Adipocyte (in vitro differentiated cells): ENCODE measurements at regions not wholly inside any gene's neighbourhood (a gene's known extent, or its start where the extent isn't known, plus 50 kb on each side); places are given as distances from the start of the nearest gene placed in this dataset.
A peak's percentile ranks its signal among the peaks of the same experiment; 100 is the strongest.

Experiments
- DNase-seq: peaks from one replicate; pipeline ENCODE4 v3.0.0-alpha.2; 2015; ENCODE audit warnings: low read depth
- H3K27me3 ChIP-seq: replicated peaks from 2 replicates; pipeline ENCODE4 v1.7.0; 2013; ENCODE audit warnings: mild to moderate bottlenecking, low read length, moderate library complexity; ENCODE audit not compliant: control insufficient read depth, insufficient read depth
- H3K36me3 ChIP-seq: 2 replicates; pipeline ENCODE4 v1.7.0; 2013; ENCODE audit warnings: low read length, mild to moderate bottlenecking, moderate library complexity; ENCODE audit not compliant: control insufficient read depth, insufficient read depth, severe bottlenecking
- H3K4me1 ChIP-seq: 2 replicates; pipeline ENCODE4 v1.7.0; 2013; ENCODE audit warnings: mild to moderate bottlenecking, low read length, moderate library complexity; ENCODE audit not compliant: control insufficient read depth, insufficient read depth
- H3K4me3 ChIP-seq: 2 replicates; pipeline ENCODE4 v1.7.0; 2013; ENCODE audit warnings: mild to moderate bottlenecking, low read length, moderate library complexity
- H3K9ac ChIP-seq: 2 replicates; pipeline ENCODE4 v1.7.0; 2013; ENCODE audit warnings: mild to moderate bottlenecking, low read length, moderate library complexity
- H3K9me3 ChIP-seq: 2 replicates; pipeline ENCODE4 v1.7.0; 2013; ENCODE audit warnings: mild to moderate bottlenecking, low read length, moderate library complexity; ENCODE audit not compliant: control insufficient read depth

GRCh38 chr3:148083526-148084182 is 614.0 kb upstream of the AGTR1 start:
- Histone ChIP-seq H3K9ac (no peak overlapping the region), H3K36me3 (no peaks in the 10 kb centered on the region), H3K4me1 (peaks cover 6% of the 10 kb centered on the region), H3K4me3 (no peak overlapping the region), H3K27me3 (no peaks in the 10 kb centered on the region), H3K9me3 (no peaks in the 10 kb centered on the region)
- no peak for DNase-seq

GRCh38 chr3:148084931-148085330 is 612.8 kb upstream of the AGTR1 start:
- no peaks in the 10 kb centered on the region for H3K4me1 ChIP-seq

GRCh38 chr3:148087601-148088371 is 609.9 kb upstream of the AGTR1 start:
- no peaks in the 10 kb centered on the region for H3K27me3 ChIP-seq

More at GRCh38 chr3:148084931-148085330, 612.8 kb upstream of the AGTR1 start:
- DNase-seq = no peak
- Histone ChIP-seq H3K9me3 (no peaks in the 10 kb centered on the region), H3K4me3 (no peak overlapping the region), H3K36me3 (no peaks in the 10 kb centered on the region), H3K9ac (no peak overlapping the region), H3K27me3 (no peaks in the 10 kb centered on the region)

GRCh38 chr3:148089171-148089570 is 608.5 kb upstream of the AGTR1 start:
- H3K9me3 ChIP-seq = no peaks in the 10 kb centered on the region
- H3K36me3 ChIP-seq = no peaks in the 10 kb centered on the region
- H3K4me3 ChIP-seq = no peak overlapping the region
- H3K9ac ChIP-seq = no peak overlapping the region
- H3K4me1 ChIP-seq = no peaks in the 10 kb centered on the region
- H3K27me3 ChIP-seq = no peaks in the 10 kb centered on the region
- no peak for DNase-seq

More at GRCh38 chr3:148087601-148088371, 609.9 kb upstream of the AGTR1 start:
- no peak for DNase-seq
- H3K9me3 ChIP-seq = no peaks in the 10 kb centered on the region
- H3K4me3 ChIP-seq = no peak overlapping the region
- no peak overlapping the region for H3K9ac ChIP-seq
- H3K36me3 ChIP-seq = no peaks in the 10 kb centered on the region
- H3K4me1 ChIP-seq = no peaks in the 10 kb centered on the region

- Histone ChIP-seq H3K4me1 (no peaks in the 10 kb centered on the region), H3K9me3 (no peaks in the 10 kb centered on the region), H3K36me3 (no peaks in the 10 kb centered on the region), H3K4me3 (no peak overlapping the region), H3K9ac (no peak overlapping the region), H3K27me3 (no peaks in the 10 kb centered on the region)
- DNase-seq = no peak
Observed at GRCh38 chr3:148090156-148090555, 607.5 kb upstream of the AGTR1 start.

GRCh38 chr3:148092624-148093347 is 604.9 kb upstream of the AGTR1 start:
- no peaks in the 10 kb centered on the region for H3K36me3 ChIP-seq
- no peaks in the 10 kb centered on the region for H3K27me3 ChIP-seq
- no peak overlapping the region for H3K9ac ChIP-seq
- no peak overlapping the region for H3K4me3 ChIP-seq
- no peak for DNase-seq
- no peaks in the 10 kb centered on the region for H3K9me3 ChIP-seq
- no peaks in the 10 kb centered on the region for H3K4me1 ChIP-seq

- H3K9me3 ChIP-seq = no peaks in the 10 kb centered on the region
- no peaks in the 10 kb centered on the region for H3K4me1 ChIP-seq
Observed at GRCh38 chr3:148093753-148094152, 604.0 kb upstream of the AGTR1 start.

GRCh38 chr3:148095962-148096361 is 601.7 kb upstream of the AGTR1 start:
- Histone ChIP-seq H3K4me1 (no peaks in the 10 kb centered on the region), H3K4me3 (no peak overlapping the region), H3K9me3 (no peaks in the 10 kb centered on the region), H3K9ac (no peak overlapping the region), H3K27me3 (no peaks in the 10 kb centered on the region), H3K36me3 (no peaks in the 10 kb centered on the region)
- no peak for DNase-seq

More at GRCh38 chr3:148093753-148094152, 604.0 kb upstream of the AGTR1 start:
- no peaks in the 10 kb centered on the region for H3K27me3 ChIP-seq
- H3K36me3 ChIP-seq = no peaks in the 10 kb centered on the region
- H3K4me3 ChIP-seq = no peak overlapping the region
- no peak overlapping the region for H3K9ac ChIP-seq
- no peak for DNase-seq

GRCh38 chr3:148100476-148100875 is 597.2 kb upstream of the AGTR1 start:
- Histone ChIP-seq H3K9me3 (no peaks in the 10 kb centered on the region), H3K27me3 (no peaks in the 10 kb centered on the region), H3K4me3 (no peak overlapping the region), H3K36me3 (no peaks in the 10 kb centered on the region), H3K4me1 (peaks cover 3% of the 10 kb centered on the region), H3K9ac (no peak overlapping the region)
- no peak for DNase-seq

GRCh38 chr3:148101061-148101460 is 596.6 kb upstream of the AGTR1 start:
- no peak overlapping the region for H3K4me3 ChIP-seq
- no peak overlapping the region for H3K9ac ChIP-seq
- no peaks in the 10 kb centered on the region for H3K9me3 ChIP-seq
- no peaks in the 10 kb centered on the region for H3K27me3 ChIP-seq
- DNase-seq = peak; percentile 61
- H3K36me3 ChIP-seq = no peaks in the 10 kb centered on the region
- H3K4me1 ChIP-seq = peaks cover 6% of the 10 kb centered on the region

GRCh38 chr3:148102156-148102555 is 595.5 kb upstream of the AGTR1 start:
- no peaks in the 10 kb centered on the region for H3K27me3 ChIP-seq

More at GRCh38 chr3:148102156-148102555, 595.5 kb upstream of the AGTR1 start:
- Histone ChIP-seq H3K4me3 (no peak overlapping the region), H3K4me1 (peaks cover 8% of the 10 kb centered on the region), H3K36me3 (no peaks in the 10 kb centered on the region), H3K9me3 (no peaks in the 10 kb centered on the region), H3K9ac (no peak overlapping the region)
- DNase-seq = peak; percentile 65
